CD14-positive monocyte (primary cell): ENCODE measurements at regions not wholly inside any gene's neighbourhood (a gene's known extent, or its start where the extent isn't known, plus 50 kb on each side); places are given as distances from the start of the nearest gene placed in this dataset.

ENCODE experiments used
- DNase-seq, 3 donors: peaks; one replicate each; pipeline ENCODE4 v3.0.0-alpha.2; 2011 to 2022
- H2AFZ ChIP-seq: 2 replicates; pipeline ENCODE4 v1.6.0; 2012; ENCODE audit warnings: mild to moderate bottlenecking, low read depth, low read length, inconsistent platforms; ENCODE audit not compliant: insufficient read depth, poor library complexity, severe bottlenecking
- H3K27ac ChIP-seq, 2 donors: 1 replicate in 1 of 2; 2 replicates in 1 of 2; pipeline ENCODE4 v1.5.1; 2012 to 2013; ENCODE audit warnings: low read length in 2 of 2, control low read depth in 1 of 2, inconsistent platforms in 1 of 2, low read depth in 1 of 2, mild to moderate bottlenecking in 1 of 2
- H3K27me3 ChIP-seq, 2 donors: one replicate each; pipeline versions ENCODE4 v1.6.0 to v1.6.1; 2011 to 2013; ENCODE audit warnings: low read length in 2 of 2; ENCODE audit not compliant: control insufficient read depth in 2 of 2, insufficient read depth in 2 of 2
- H3K36me3 ChIP-seq, 2 donors: replicated peaks in 1 of 2; 1 replicate in 1 of 2; 2 replicates in 1 of 2; pipeline versions ENCODE4 v1.5.1 to v1.6.1; 2012 to 2013; ENCODE audit warnings: low read length in 2 of 2, control low read depth in 1 of 2, inconsistent platforms in 1 of 2, mild to moderate bottlenecking in 1 of 2; ENCODE audit not compliant: insufficient read depth in 2 of 2, control insufficient read depth in 1 of 2
- H3K4me1 ChIP-seq, 2 donors: 1 replicate in 1 of 2; 2 replicates in 1 of 2; pipeline versions ENCODE4 v1.5.1 to v1.6.1; 2012 to 2013; ENCODE audit warnings: low read length in 2 of 2, control low read depth in 1 of 2, inconsistent platforms in 1 of 2, mild to moderate bottlenecking in 1 of 2, moderate library complexity in 1 of 2; ENCODE audit not compliant: insufficient read depth in 2 of 2, control insufficient read depth in 1 of 2
- H3K4me2 ChIP-seq: replicated peaks from 2 replicates; pipeline ENCODE3; 2012; ENCODE audit warnings: low read length, moderate library complexity, mild to moderate bottlenecking; ENCODE audit not compliant: poor library complexity, severe bottlenecking; ENCODE audit errors: extremely low read depth
- H3K4me3 ChIP-seq, 3 experiments: fragments of 200-600 bp in 1 of 3; sonication (generic) in 1 of 3; replicated peaks in 1 of 3; 1 replicate in 2 of 3; 2 replicates in 1 of 3; pipeline ENCODE4 v1.5.1; 2011 to 2013; ENCODE audit warnings: low read length in 3 of 3, mild to moderate bottlenecking in 3 of 3, control low read depth in 2 of 3, low read depth in 2 of 3, inconsistent platforms in 1 of 3, moderate library complexity in 1 of 3
- H3K79me2 ChIP-seq: 2 replicates; pipeline ENCODE4 v1.6.0; 2012; ENCODE audit warnings: mild to moderate bottlenecking, control low read depth, inconsistent platforms, low read length, moderate library complexity; ENCODE audit not compliant: insufficient read depth
- H3K9ac ChIP-seq: 2 replicates; pipeline ENCODE4 v1.6.0; 2017; ENCODE audit warnings: low read length, mild to moderate bottlenecking; ENCODE audit not compliant: insufficient read depth, poor library complexity, severe bottlenecking
- H3K9me3 ChIP-seq, 2 donors: replicated peaks in 1 of 2; 1 replicate in 1 of 2; 2 replicates in 1 of 2; pipeline versions ENCODE4 v1.5.1 to v1.6.1; 2012 to 2013; ENCODE audit warnings: low read length in 2 of 2, control low read depth in 1 of 2; ENCODE audit not compliant: control insufficient read depth in 1 of 2, insufficient read depth in 1 of 2
- H4K20me1 ChIP-seq: 2 replicates; pipeline ENCODE4 v1.6.0; 2012; ENCODE audit warnings: mild to moderate bottlenecking, low read length, control low read depth, moderate library complexity; ENCODE audit not compliant: insufficient read depth
- H3K27ac Mint-ChIP-seq, 7 donors: one replicate each; pipeline ENCODE4 v1.8.0; 2020; ENCODE audit warnings: mild to moderate bottlenecking in 7 of 7, mixed read lengths in 7 of 7, moderate library complexity in 6 of 7, inconsistent platforms in 2 of 7
- H3K27me3 Mint-ChIP-seq, 3 donors: one replicate each; pipeline ENCODE4 v1.8.0; 2021 to 2022; ENCODE audit warnings: low read depth in 3 of 3, mild to moderate bottlenecking in 3 of 3, mixed read lengths in 3 of 3, moderate library complexity in 3 of 3, inconsistent platforms in 1 of 3
- H3K36me3 Mint-ChIP-seq, 2 donors: one replicate each; pipeline ENCODE4 v1.8.0; 2020; ENCODE audit warnings: mixed read lengths in 2 of 2, inconsistent platforms in 1 of 2, mild to moderate bottlenecking in 1 of 2
- H3K4me1 Mint-ChIP-seq: one replicate; pipeline ENCODE4 v1.8.0; 2020; ENCODE audit warnings: mild to moderate bottlenecking, mixed read lengths
- H3K4me3 Mint-ChIP-seq, 2 donors: one replicate each; pipeline ENCODE4 v1.8.0; 2020; ENCODE audit warnings: mild to moderate bottlenecking in 2 of 2, mixed read lengths in 2 of 2, moderate library complexity in 1 of 2
- H3K9me3 Mint-ChIP-seq, 7 donors: one replicate each; pipeline ENCODE4 v1.8.0; 2020 to 2022; ENCODE audit warnings: mixed read lengths in 7 of 7, mild to moderate bottlenecking in 6 of 7, moderate library complexity in 6 of 7, inconsistent platforms in 2 of 7
- WGBS: methylation state at CpG from one replicate; pipeline ENCODE4 v1.1.5; 2013; ENCODE audit warnings: missing lambda C conversion rate; ENCODE audit not compliant: insufficient coverage; 5-methylcytosine and 5-hydroxymethylcytosine counted together
- intact Hi-C, 2 donors: fragments of 100-400 bp; cut with micrococcal nuclease; formaldehyde crosslinking; loops; one replicate each; pipeline versions ENCODE4 v1.15.0 to v1.15.1; 2023
- TF ChIP-seq, protein P1 (sequence below): fragments of 200-600 bp; IDR thresholded peaks from one replicate; pipeline ENCODE4 v1.8.0; 2022; ENCODE audit warnings: antibody characterized with exemption, mild to moderate bottlenecking

DNA sequence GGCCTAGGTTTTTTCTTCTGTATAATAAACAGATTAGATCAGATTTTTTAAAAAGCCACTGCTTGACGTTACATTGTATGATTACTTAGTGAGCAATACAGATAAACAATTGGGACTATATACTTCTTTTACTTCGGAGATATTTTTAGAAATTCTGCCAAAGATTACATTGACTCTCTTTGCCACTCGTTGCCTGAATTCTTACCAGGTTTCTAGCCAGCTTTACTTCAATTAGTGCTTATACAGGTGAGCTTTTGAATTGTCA is 156.6 kb downstream of the HAUS1 start:
- no peak overlapping the region for H3K27ac ChIP-seq
- intact Hi-C loops = no loop called here

DNA sequence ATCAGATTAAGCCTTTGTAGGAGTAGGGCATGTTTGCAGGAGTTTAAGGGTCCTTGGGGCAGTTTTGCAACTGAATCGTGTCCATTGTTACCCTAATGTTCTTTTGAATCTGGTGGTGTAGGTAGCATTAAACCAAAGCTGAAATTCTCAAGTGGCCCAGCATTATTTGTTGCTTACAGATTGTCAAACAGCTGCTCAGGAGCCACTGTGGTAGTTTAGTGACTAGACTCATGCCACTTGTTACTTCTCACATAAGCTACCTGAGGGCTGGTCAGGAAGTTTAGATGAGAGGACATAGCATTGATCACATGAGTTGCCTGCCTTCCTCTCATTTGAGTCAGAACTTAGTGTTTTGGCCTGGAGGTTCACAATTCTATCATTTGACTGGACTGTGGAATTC is 157.6 kb downstream of the HAUS1 start:
- intact Hi-C loops = no loop called here
- Histone ChIP-seq H3K79me2 (peaks cover 24% of the 10 kb centered on the region), H3K4me1 (no peaks in the 10 kb centered on the region), H2AFZ (no peak overlapping the region), H3K9ac (no peak overlapping the region), H3K27me3 (no peaks in the 10 kb centered on the region), H3K36me3 (peaks cover 29 to 74% of the 10 kb centered on the region in 2 donors), H3K4me2 (no peak overlapping the region), H3K9me3 (no peaks in the 10 kb centered on the region), H4K20me1 (peaks cover 44% of the 10 kb centered on the region), H3K27ac (peak overlapping the region in 1 of 2 donors; percentile 7), H3K4me3 (no peak overlapping the region)
- TF ChIP-seq, protein P1, sequence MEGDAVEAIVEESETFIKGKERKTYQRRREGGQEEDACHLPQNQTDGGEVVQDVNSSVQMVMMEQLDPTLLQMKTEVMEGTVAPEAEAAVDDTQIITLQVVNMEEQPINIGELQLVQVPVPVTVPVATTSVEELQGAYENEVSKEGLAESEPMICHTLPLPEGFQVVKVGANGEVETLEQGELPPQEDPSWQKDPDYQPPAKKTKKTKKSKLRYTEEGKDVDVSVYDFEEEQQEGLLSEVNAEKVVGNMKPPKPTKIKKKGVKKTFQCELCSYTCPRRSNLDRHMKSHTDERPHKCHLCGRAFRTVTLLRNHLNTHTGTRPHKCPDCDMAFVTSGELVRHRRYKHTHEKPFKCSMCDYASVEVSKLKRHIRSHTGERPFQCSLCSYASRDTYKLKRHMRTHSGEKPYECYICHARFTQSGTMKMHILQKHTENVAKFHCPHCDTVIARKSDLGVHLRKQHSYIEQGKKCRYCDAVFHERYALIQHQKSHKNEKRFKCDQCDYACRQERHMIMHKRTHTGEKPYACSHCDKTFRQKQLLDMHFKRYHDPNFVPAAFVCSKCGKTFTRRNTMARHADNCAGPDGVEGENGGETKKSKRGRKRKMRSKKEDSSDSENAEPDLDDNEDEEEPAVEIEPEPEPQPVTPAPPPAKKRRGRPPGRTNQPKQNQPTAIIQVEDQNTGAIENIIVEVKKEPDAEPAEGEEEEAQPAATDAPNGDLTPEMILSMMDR = no peak
- Mint-ChIP-seq H3K4me3 (no peak overlapping the region), H3K36me3 (peaks cover 39 to 64% of the 10 kb centered on the region in 2 donors), H3K9me3 (no peaks in the 10 kb centered on the region), H3K4me1 (no peaks in the 10 kb centered on the region), H3K27me3 (no peaks in the 10 kb centered on the region), H3K27ac (peak overlapping the region in 2 of 7 donors; percentile 23 to 42)
- 100% methylated on average over 1 of the region's 1 CpG for WGBS
- no peak for DNase-seq

More for the DNA sequence above, 156.6 kb downstream of the HAUS1 start:
- no peak overlapping the region for H2AFZ ChIP-seq
- H3K4me1 Mint-ChIP-seq = no peaks in the 10 kb centered on the region
- H3K9ac ChIP-seq = no peak overlapping the region
- DNase-seq = no peak
- H3K4me3 Mint-ChIP-seq = no peak overlapping the region
- no peaks in the 10 kb centered on the region for H3K27me3 ChIP-seq
- peaks cover 48% of the 10 kb centered on the region for H4K20me1 ChIP-seq
- peaks cover 48 to 73% of the 10 kb centered on the region in 2 donors for H3K36me3 Mint-ChIP-seq
- peaks cover 32% of the 10 kb centered on the region for H3K79me2 ChIP-seq
- no CpG with 5 or more reads among the region's 3 CpGs for WGBS
- TF ChIP-seq, protein P1 = no peak
- H3K4me2 ChIP-seq = no peak overlapping the region
- H3K4me3 ChIP-seq = no peak overlapping the region
- no peaks in the 10 kb centered on the region for H3K9me3 ChIP-seq
- H3K27me3 Mint-ChIP-seq = no peaks in the 10 kb centered on the region
- no peaks in the 10 kb centered on the region for H3K9me3 Mint-ChIP-seq
- peaks cover 33 to 75% of the 10 kb centered on the region in 2 donors for H3K36me3 ChIP-seq
- H3K4me1 ChIP-seq = no peaks in the 10 kb centered on the region
- H3K27ac Mint-ChIP-seq = no peak overlapping the region
